HPDE6-E6E7 (cell line): ENCODE measurements at regions not wholly inside any gene's neighbourhood (a gene's known extent, or its start where the extent isn't known, plus 50 kb on each side); places are given as distances from the start of the nearest gene placed in this dataset.
A peak's percentile ranks its signal among the peaks of the same experiment; 100 is the strongest.
"Not testable (repeated sequence)": the region's sequence is repeated elsewhere in the genome, so short reads cannot be mapped to it uniquely, and the experiment has no call there.

Experiments used
- DNase-seq: peaks from one replicate; pipeline ENCODE4 v3.0.0; 2011; ENCODE audit warnings: missing footprints; ENCODE audit errors: extremely low spot score

DNA sequence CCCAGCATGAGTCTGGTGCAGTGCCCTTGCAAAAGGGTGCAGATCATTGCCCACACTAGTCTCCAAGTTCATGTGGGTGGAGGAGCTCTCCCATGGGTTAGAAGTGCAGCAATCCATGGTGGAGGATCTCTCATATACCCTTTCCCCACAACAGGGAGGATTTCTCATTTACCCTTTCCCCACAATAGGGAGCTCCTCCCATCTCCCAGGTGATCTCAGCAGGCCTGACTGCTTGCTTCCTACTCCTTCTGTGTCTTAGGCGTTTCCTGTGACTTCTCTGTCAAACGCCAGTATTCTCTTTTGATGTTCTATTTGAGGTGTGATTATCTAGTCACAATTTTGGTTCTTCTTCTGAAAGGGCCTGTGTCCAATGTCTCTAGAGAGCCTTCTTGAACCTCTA lies 133.8 kb upstream of the RFX3 start:
- no peak for DNase-seq

DNA sequence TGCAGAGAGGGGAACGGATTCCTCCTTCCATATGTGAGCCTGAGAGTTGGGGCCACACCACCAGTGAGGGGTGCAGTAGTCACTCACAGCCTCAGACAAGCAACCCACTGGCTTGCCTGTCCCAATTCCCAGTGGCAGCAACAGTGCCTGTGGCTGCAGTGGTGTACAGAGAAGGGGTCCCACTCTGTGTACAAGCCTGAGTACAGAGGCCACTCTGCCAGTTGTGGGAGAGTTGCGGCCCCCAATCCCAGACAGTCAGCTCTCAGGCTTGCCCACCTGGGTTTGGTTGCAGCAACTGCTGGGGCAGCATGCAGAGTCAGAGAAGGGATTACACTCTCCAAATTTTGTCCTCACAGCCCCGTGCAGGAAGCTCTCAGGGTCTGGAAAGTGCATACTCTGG lies 133.2 kb upstream of the RFX3 start:
- no peak for DNase-seq

DNA sequence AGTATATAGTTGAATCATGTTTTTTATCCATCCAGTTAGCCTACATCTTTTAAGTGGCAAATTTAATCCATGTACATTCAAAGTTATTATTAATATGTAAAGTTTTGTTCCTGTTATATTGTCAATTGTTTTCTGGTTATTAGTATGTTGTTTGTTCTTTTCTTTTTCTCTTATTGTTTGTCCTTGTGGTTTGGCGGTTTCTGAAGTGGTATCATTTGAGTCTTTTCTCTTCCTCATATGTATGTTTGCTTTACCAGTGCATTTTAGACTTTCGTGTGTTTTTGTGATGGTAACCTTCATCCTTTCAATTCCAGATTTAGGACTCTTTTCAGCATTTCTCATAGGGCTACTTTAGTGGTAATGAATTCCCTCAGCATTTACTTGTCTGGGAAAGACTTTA lies 130.4 kb upstream of the RFX3 start:
- DNase-seq, result no peak

DNA sequence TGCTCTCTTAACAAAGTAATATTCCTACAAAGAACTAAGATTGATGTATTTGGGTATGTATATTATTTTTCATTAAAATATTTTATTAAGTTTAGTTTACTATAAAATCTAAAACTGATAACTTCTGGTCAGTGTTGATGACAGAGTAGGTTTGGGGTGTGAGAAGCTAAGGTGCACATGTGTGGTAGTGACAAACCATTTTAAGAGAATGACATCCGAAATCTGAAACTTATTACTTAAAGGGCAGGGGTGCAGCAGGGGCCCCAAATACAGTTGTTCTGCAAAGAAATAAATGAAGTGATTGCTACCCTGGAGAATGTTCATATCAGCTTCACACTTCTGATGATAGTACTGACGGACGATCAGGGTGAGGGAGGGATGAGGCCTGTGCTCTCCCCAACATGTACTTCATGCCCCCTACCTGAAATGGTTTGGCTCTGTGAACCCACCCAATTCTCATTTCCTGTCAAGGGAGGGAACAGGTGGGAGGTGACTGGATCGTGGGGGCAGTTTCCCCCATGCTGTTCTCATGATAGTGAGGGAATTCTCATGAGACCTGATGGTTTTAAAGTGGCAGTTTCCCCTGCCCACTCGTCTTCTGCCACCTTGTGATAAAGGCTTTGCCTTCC lies 125.3 kb upstream of the RFX3 start:
- no peak for DNase-seq

DNA sequence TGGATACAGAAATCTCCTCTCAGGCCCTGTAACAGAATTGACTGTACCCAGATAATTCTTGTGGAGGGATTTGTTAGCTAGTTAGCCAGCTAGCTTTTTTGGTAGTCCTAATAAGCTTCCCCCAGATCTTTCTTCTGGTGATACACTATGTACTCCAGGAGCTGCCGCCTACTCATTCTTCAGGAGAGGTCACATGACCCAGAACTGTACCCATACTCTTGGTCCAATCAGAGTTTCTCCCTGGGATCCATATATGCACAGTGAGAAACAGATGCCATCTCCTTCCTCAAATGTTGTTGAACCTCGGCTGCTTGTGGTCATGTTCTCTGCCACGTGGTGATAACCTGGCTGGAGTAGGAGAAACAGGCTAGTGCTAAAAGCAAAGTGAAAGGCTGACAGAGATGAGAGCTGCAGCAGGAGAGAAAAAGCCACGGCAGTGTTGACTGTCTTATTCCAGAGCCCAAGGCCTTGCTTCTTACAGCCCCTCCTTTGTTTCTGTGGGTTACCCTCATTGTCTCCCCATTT lies 123.0 kb upstream of the RFX3 start:
- DNase-seq, result no peak

DNA sequence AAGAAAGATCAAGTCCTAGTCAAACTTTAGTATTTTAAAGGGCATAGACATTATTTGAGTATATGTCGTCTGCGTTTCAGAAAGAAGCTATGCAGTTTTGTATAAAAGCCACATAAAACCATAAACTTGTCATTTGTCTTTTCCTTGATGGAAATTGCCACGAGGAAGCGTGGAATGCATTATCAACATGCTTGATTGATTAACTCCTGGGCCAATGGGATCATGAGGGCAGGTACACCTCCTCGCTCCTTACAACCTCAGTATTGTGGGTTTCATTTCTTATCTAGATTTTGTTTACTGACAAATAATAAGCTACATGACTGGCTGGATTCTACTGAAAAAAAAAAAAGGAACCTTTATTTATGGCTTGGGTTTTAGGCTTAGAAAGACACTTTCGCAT lies 122.5 kb upstream of the RFX3 start:
- DNase-seq, result no peak

DNA sequence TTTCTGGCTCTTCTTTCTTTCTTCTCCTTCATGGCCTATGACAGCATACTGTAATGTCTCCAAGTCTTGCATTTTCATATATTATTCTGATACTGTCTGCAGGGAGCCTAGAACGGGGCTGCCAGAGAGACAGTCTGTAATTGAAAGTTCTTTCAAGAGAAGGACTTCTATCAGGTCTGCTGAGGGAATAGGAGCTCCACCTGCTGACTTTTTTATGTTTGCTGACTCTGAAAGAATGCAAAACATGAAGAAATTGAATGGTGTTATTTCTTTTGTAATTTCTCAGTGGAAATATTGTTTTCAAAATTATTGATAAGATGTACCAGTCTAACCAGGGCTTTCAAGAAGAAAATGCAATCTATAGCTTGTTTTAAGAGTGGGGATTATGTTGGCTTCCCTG lies 121.9 kb upstream of the RFX3 start:
- no peak for DNase-seq

DNA sequence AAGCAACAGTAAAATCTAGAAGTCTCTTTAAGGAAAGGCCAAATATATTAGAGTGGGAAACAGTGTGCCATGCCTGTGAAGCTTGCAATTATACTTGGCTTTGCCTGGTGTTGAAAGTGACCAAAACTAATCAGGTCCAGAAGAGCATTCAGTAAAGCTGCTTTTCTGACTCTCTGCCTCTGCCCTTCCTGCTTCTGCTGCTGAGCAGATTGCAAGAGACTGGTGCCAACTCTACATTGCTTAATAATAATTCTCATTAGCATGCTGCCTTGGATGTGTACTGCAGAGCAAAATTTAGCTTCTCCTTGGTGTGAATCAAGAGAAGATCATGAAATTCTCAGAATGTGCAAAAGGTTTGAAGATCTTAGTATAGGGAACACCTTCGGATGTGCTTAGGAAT lies 120.4 kb upstream of the RFX3 start:
- DNase-seq, result no peak

DNA sequence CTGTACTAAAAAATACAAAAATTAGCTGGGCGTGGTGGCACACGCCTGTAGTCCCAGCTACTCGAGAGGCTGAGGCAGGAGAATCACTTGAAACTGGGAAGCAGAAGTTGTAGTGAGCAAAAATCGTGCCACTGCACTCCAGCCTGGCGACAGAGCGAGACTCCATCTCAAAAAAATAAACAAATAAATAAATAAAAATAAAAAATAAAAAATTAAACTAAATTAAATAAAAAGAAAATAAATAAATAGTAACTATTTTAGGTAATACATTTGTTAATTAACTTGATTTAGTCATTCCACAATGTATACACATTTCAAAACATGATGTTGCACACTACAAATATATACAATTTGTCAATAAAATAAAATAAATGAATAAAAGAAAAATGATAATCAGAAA lies 116.3 kb upstream of the RFX3 start:
- not testable (repeated sequence) for DNase-seq

DNA sequence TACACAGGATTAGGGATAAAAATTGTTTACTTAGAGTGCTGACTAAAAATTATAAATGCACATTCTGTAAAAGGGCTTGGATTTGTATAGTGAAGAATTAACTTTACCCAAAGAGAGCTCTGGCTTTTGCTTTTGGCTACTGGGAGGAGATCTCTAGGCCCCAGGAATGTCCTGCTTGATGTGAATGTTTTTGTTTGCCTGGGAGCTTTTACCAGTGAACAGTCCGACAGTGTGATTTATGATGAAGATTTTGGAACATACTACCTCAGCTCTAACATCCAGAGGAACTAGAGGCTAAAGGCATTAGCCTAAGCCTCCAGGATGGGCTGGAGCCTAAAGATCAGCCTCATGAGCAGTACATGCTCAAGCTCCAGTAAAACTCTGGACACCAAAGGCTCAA lies 103.7 kb upstream of the RFX3 start:
- DNase-seq, result no peak

DNA sequence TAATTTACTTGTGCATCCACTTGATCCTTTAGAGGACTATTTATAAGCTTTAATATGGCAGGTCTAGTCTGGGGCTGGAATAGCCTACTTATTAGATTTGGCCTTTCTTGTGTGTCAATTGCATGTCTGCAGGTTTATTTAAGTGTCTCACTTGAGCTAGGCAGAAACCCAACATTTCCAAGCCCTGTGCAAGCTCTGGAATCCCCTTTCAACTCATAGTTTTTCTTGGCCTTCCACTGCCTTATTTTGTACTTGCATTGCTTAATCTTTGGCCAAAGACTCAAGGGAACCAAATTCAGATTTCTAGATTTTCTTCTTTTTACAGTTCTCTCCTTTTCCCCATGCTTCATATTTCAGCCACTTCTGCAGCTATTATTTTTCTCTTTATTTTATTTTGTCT lies 102.4 kb upstream of the RFX3 start:
- no peak for DNase-seq

DNA sequence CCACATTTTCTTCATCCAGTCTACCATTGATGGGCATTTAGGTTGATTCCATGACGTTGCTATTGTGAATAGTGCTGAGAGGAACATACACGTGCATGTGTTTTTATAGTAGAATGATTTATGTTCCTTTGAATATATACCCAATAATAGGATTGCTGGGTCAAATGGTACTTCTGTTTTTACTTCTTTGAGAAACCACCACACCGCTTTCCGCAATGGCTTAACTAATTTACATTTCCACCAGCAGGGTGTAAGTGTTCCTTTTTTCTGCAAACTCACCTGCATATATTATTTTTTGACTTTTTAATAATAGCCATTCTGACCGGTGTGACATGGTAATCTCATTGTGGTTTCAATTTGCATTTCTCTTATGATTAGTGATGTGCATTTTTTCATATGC lies 82.2 kb upstream of the RFX3 start:
- no peak for DNase-seq

DNA sequence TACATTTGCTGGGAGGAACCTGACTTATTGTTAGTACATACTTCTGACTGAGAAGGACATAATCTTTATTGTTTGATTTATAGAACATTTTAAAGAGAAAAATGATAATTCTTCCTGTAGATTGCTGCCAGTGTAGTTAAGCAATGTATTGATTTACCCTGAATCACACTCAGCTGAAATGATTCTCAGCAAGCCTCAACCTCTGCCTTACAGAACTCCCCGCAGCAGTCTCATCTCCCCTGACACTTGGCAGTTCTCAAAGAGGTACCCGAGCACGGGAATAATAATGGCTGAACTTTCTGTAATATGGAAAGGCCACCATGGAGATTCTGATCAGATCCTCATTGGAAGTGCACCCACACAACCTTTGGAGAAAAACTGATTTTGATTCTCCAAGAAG lies 74.9 kb upstream of the RFX3 start:
- no peak for DNase-seq

DNA sequence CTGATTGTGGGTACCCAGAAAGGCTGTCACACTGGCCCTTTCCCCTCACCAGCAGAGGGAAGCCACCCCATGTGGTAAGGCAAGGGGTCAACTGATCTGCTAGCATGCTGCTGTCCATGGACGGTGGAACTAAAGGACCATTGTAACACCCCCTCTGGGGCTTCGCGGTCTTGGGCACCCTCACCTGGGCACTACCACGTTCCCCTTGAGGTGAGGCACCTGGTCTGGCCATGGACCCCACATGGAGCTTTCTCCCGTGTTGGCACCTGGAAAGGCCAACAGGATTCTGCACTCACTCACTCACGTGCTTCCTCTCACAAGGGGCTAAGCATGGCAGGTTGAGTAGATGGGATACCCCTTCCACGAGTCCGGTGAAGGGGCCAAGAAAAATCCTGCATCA lies 72.0 kb upstream of the RFX3 start:
- DNase-seq, result no peak

DNA sequence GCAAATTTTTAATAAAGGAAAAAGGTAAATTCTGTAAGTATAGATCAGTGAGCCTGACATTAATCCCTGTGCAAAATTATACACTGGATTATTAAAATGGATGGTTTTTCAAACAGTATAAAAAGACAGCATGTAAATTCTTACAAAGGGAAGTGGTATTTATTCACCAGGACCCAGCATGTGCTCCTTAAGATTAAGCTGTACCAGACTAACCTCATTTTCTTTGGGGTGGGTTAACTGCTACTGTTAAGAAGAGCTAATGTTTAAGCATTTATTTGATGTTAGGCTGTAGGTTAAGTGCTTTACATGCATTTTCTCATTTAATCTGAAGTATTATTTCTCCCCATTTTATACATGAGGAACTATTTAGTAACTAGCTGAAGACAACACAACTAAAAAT lies 60.3 kb upstream of the RFX3 start:
- DNase-seq, result no peak

DNA sequence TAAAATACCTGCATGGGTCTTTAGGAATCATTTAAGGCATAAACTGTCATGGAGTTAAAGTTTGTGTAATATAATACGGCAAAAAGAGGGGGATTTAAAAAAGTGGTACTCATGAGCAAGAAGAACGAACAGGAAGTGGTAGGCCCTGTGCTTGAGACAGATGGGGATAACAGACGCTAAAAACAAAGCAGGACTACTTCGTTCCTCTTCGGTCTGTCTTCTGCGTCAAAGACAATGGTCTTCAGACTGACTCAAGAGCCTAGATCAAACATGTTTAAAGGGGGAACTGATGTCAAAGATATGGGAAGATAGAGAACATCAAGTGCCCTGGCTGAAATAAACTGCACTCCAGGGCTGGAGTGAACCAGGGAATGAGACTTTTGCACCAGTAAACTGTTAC lies 59.8 kb upstream of the RFX3 start:
- DNase-seq, result no peak

DNA sequence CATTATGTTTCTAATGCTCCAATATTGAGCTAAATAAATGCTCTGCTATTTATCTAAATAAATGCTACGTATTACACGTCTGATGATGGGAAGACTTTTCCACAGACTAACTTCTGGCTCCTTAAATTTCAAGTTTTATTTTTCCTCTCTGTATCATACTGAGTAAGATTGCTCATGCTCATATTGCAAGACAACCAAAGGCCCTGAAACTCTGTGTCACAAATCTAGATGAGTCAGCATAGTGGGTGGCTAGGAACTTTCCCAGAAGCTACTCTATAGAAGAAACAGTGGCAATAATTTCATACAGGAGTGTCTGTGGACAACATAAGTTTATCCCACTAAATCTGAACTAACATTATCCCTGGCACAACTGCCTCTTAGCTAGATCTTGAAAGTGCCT lies 53.0 kb upstream of the RFX3 start:
- peak; percentile 36 for DNase-seq

DNA sequence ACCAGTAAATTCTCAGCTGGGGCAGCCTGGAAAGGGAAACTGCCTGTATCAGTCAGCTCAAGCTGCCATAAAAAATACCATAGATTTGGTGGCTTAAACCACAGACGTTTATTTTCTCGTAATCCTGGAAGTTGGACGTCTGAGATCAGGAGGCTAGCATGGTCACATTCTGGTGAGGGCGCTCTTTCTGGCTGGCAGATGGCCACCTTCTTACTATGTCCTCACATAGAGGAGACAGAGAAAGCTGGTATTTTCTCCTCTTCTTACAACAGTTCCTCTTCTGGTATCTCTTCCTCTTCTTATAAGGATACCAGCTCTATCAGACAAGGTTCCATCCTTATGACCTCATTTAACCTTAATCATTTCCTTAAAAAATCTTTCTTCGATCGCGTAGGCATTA lies 50.5 kb upstream of the RFX3 start:
- no peak for DNase-seq

DNA sequence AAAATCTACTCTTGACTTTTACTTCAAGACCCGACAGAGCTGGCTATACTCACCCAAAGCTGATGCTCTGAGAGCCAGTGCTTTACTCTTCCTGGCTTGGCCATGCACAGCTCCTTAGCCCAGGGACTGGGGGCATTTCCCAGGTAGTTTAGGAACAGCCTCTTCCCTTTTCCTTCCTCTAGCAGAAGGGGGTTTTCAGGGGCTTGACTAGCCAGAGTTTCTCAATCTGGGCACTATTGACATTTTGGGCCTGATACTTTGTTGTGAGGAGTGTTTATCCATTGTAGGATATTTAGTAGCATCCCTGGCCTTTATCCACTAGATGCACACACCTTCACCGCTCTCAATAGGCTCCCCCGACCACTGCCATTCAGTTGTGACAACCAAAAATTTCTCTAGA lies 50.0 kb upstream of the RFX3 start:
- DNase-seq, result no peak
